ENCODE measurements at regions not wholly inside any gene's neighbourhood (a gene's known extent, or its start where the extent isn't known, plus 50 kb on each side); places are given as distances from the start of the nearest gene placed in this dataset.

GRCh38 chr7:136140469-136140868, 163.3 kb upstream of the MTPN start:
- Histone ChIP-seq H3K27ac (no peak overlapping the region), H3K4me3 (no peak overlapping the region)
- TF ChIP-seq CTCF (IDR thresholded peaks at IDR 0.05), result no peak
- no peak for DNase-seq (ENCODE audit: low spot score)

GRCh38 chr7:136139417-136139816, 162.3 kb upstream of the MTPN start:
- no peak for TF ChIP-seq CTCF (IDR thresholded peaks at IDR 0.05)
- DNase-seq (ENCODE audit: low spot score), result no peak
- no peak overlapping the region for H3K4me3 ChIP-seq
- H3K27ac ChIP-seq, result no peak overlapping the region

- no peak overlapping the region for H3K27ac ChIP-seq
- no peak for TF ChIP-seq CTCF (IDR thresholded peaks at IDR 0.05)
- no peak for DNase-seq (ENCODE audit: low spot score)
- H3K4me3 ChIP-seq, result no peak overlapping the region
Measured at GRCh38 chr7:136138991-136139390, 161.8 kb upstream of the MTPN start.

GRCh38 chr7:136136906-136137454, 159.8 kb upstream of the MTPN start:
- DNase-seq (ENCODE audit: low spot score), result no peak
- Histone ChIP-seq H3K27ac (no peak overlapping the region), H3K4me3 (no peak overlapping the region)
- no peak for TF ChIP-seq CTCF (IDR thresholded peaks at IDR 0.05)

GRCh38 chr7:136134503-136134902, 157.3 kb upstream of the MTPN start:
- H3K27ac ChIP-seq, result no peak overlapping the region
- no peak for DNase-seq (ENCODE audit: low spot score)
- TF ChIP-seq CTCF (IDR thresholded peaks at IDR 0.05), result no peak

GRCh38 chr7:136133551-136133950, 156.4 kb upstream of the MTPN start:
- H3K4me3 ChIP-seq, result no peak overlapping the region
- no peak overlapping the region for H3K27ac ChIP-seq
- TF ChIP-seq CTCF (IDR thresholded peaks at IDR 0.05), result no peak
- DNase-seq (ENCODE audit: low spot score), result no peak

More at GRCh38 chr7:136134503-136134902, 157.3 kb upstream of the MTPN start:
- H3K4me3 ChIP-seq, result no peak overlapping the region

GRCh38 chr7:136131304-136131630, 154.1 kb upstream of the MTPN start:
- no peak for DNase-seq (ENCODE audit: low spot score)
- Histone ChIP-seq H3K4me3 (no peak overlapping the region), H3K27ac (no peak overlapping the region)
- TF ChIP-seq CTCF (IDR thresholded peaks at IDR 0.05), result no peak
